ENCODE measurements at regions not wholly inside any gene's neighbourhood (a gene's known extent, or its start where the extent isn't known, plus 50 kb on each side); places are given as distances from the start of the nearest gene placed in this dataset.

GRCh38 chr7:42699380-42700178 is 212.3 kb downstream of the C7orf25 start:
- no peak for TF ChIP-seq POLR2A (IDR thresholded peaks at IDR 0.05)
- TF ChIP-seq CTCF (IDR thresholded peaks at IDR 0.05 in 4 of 5, conservative IDR thresholded peaks at IDR 0.05 in 1 of 5): no peak

Measured in gastrocnemius medialis (tissue), 4 donors.